HG02571 (cell line): ENCODE measurements at regions not wholly inside any gene's neighbourhood (a gene's known extent, or its start where the extent isn't known, plus 50 kb on each side); places are given as distances from the start of the nearest gene placed in this dataset.

Experiments
- ATAC-seq: cut with Tn5 transposase; IDR thresholded peaks from one replicate; pipeline ENCODE4 v1.9.1; 2021; ENCODE audit warnings: mild to moderate bottlenecking, moderate library complexity; ENCODE audit not compliant: unreplicated experiment

- no peak for ATAC-seq
Measured at GRCh38 chr18:40056079-40056692, 1898.8 kb upstream of the PIK3C3 start.

- no peak for ATAC-seq
Measured at GRCh38 chr18:40055262-40055661, 1899.8 kb upstream of the PIK3C3 start.

GRCh38 chr18:40049716-40050115 is 1905.3 kb upstream of the PIK3C3 start:
- no peak for ATAC-seq

- no peak for ATAC-seq
Measured at GRCh38 chr18:40048886-40049650, 1906.0 kb upstream of the PIK3C3 start.

- no peak for ATAC-seq
Measured at GRCh38 chr18:40048253-40048652, 1906.8 kb upstream of the PIK3C3 start.

GRCh38 chr18:40046596-40046995 is 1908.4 kb upstream of the PIK3C3 start:
- no peak for ATAC-seq

- ATAC-seq, result no peak
Measured at GRCh38 chr18:40041951-40042350, 1913.1 kb upstream of the PIK3C3 start.

GRCh38 chr18:40040574-40040973 is 1914.5 kb upstream of the PIK3C3 start:
- no peak for ATAC-seq

- no peak for ATAC-seq
Measured at GRCh38 chr18:40037356-40037755, 1917.7 kb upstream of the PIK3C3 start.

GRCh38 chr18:40036861-40037260 is 1918.2 kb upstream of the PIK3C3 start:
- no peak for ATAC-seq

- ATAC-seq, result no peak
Measured at GRCh38 chr18:40035966-40036365, 1919.1 kb upstream of the PIK3C3 start.

- ATAC-seq, result no peak
Measured at GRCh38 chr18:40032076-40032475, 1923.0 kb upstream of the PIK3C3 start.

GRCh38 chr18:40031435-40031834 is 1923.6 kb upstream of the PIK3C3 start:
- no peak for ATAC-seq

- ATAC-seq, result no peak
Measured at GRCh38 chr18:40019797-40020392, 1935.1 kb upstream of the PIK3C3 start.

GRCh38 chr18:40018266-40018665 is 1936.8 kb upstream of the PIK3C3 start:
- no peak for ATAC-seq

GRCh38 chr18:40017021-40017420 is 1938.0 kb upstream of the PIK3C3 start:
- ATAC-seq, result no peak

- ATAC-seq, result no peak
Measured at GRCh38 chr18:40016405-40016804, 1938.6 kb upstream of the PIK3C3 start.

- ATAC-seq, result no peak
Measured at GRCh38 chr18:40013001-40013609, 1941.9 kb upstream of the PIK3C3 start.

GRCh38 chr18:40011201-40011600 is 1943.8 kb upstream of the PIK3C3 start:
- ATAC-seq, result no peak

GRCh38 chr18:40006634-40007033 is 1948.4 kb upstream of the PIK3C3 start:
- ATAC-seq, result no peak

- no peak for ATAC-seq
Measured at GRCh38 chr18:40004246-40004645, 1950.8 kb upstream of the PIK3C3 start.

- ATAC-seq, result no peak
Measured at GRCh38 chr18:39998317-39998716, 1956.7 kb upstream of the PIK3C3 start.
